ENCODE measurements at regions not wholly inside any gene's neighbourhood (a gene's known extent, or its start where the extent isn't known, plus 50 kb on each side); places are given as distances from the start of the nearest gene placed in this dataset.

DNA sequence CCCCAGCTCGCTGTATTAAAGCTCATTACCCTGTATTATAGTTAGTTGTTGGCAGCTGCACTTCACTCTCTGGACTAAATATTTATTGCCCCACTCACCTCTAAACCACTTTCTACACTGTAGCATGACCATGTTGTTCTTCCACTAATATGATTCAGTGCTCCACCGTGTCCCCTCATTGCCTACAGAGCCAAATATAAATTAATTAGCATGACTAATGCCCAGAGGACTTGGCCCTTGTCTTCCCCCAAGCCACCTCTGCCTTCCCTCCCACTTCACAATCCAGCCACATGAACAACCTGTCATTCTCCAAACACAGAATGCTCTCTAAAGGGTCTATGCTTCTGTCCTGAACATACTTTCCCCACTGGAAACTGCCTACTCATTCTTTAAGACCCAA lies 276.5 kb downstream of the PLPP3 start:
- H3K4me3 Mint-ChIP-seq: no peak overlapping the region
- TF ChIP-seq, protein P1, sequence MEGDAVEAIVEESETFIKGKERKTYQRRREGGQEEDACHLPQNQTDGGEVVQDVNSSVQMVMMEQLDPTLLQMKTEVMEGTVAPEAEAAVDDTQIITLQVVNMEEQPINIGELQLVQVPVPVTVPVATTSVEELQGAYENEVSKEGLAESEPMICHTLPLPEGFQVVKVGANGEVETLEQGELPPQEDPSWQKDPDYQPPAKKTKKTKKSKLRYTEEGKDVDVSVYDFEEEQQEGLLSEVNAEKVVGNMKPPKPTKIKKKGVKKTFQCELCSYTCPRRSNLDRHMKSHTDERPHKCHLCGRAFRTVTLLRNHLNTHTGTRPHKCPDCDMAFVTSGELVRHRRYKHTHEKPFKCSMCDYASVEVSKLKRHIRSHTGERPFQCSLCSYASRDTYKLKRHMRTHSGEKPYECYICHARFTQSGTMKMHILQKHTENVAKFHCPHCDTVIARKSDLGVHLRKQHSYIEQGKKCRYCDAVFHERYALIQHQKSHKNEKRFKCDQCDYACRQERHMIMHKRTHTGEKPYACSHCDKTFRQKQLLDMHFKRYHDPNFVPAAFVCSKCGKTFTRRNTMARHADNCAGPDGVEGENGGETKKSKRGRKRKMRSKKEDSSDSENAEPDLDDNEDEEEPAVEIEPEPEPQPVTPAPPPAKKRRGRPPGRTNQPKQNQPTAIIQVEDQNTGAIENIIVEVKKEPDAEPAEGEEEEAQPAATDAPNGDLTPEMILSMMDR (conservative IDR thresholded peaks at IDR 0.05): no peak
- peaks cover 3% of the 10 kb centered on the region for H3K4me1 Mint-ChIP-seq (ENCODE audit: unreplicated experiment)
- no peaks in the 10 kb centered on the region for H3K27me3 Mint-ChIP-seq
- H3K9me3 Mint-ChIP-seq: peaks cover 5% of the 10 kb centered on the region
- no peak for DNase-seq (ENCODE audit: extremely low spot score, unreplicated experiment)
- peaks cover under 1% of the 10 kb centered on the region for H3K36me3 Mint-ChIP-seq
- no peak overlapping the region for H3K27ac Mint-ChIP-seq

DNA sequence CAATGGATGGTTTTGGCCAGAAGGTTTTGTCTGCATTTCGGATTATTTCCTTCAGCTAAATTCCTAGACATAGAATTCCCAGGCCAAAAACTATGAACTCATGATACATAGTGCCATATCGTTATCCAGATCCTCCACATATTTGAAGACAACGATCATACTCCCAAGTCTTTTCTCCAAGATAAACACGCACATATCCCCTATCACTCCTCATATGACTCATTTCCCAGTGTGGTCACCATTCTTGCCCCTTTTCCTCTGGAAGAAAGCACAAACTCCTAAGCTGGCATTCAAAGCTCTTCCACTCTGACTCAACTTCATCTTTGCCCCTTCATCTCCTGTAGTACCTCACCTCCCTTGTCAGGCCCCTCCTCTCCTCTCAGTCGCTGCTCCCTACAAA lies 277.6 kb downstream of the PLPP3 start:
- no peak overlapping the region for H3K4me3 Mint-ChIP-seq
- H3K27me3 Mint-ChIP-seq: no peaks in the 10 kb centered on the region
- peaks cover 13% of the 10 kb centered on the region for H3K4me1 Mint-ChIP-seq (ENCODE audit: unreplicated experiment)
- no peaks in the 10 kb centered on the region for H3K9me3 Mint-ChIP-seq
- no peak overlapping the region for H3K27ac Mint-ChIP-seq
- H3K36me3 Mint-ChIP-seq: peaks cover 3% of the 10 kb centered on the region
- TF ChIP-seq, protein P1 (conservative IDR thresholded peaks at IDR 0.05): no peak
- DNase-seq (ENCODE audit: extremely low spot score, unreplicated experiment): no peak

DNA sequence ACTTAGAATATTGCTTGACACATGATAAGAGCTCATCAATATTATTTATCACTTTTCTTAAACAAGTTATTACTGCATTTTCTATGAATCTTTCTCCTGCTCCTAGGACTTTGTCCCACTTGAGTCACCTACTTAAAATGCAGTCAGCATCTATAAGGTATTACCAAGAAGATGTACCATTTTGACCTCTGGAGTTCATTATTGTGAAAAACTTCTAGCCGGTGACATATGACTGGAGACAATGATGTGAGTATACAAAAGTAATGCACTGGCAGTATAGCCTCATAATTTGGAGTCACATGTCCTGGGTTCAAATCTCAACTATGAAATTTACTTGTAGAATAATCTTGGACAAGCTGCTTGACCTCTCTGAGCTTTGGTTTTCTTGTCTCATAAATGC lies 278.5 kb downstream of the PLPP3 start:
- Mint-ChIP-seq H3K4me3 (no peak overlapping the region), H3K27me3 (no peaks in the 10 kb centered on the region), H3K27ac (no peak overlapping the region), H3K4me1 (ENCODE audit: unreplicated experiment) (peaks cover 19% of the 10 kb centered on the region), H3K9me3 (no peaks in the 10 kb centered on the region), H3K36me3 (peaks cover 3% of the 10 kb centered on the region)
- DNase-seq (ENCODE audit: extremely low spot score, unreplicated experiment): no peak
- TF ChIP-seq, protein P1 (conservative IDR thresholded peaks at IDR 0.05): no peak

DNA sequence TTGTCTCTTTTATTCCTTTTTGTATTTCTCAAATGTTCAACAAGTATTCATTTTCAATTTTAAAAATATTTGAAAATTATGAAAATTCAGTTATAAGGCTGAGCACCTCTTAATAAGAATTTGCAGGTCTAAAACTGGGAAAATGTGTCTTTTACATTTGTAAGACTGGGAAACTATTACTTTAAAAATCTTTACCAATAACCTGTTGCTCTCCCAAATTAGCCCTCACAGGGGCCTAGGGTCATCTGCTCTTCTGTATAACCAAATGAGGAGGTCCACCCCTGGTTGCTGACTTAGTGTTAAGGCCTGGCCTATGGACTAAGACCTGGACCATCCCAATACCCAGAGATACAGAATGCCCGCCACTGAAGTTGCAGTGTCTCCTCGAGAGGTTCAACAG lies 280.5 kb downstream of the PLPP3 start:
- Mint-ChIP-seq H3K4me1 (ENCODE audit: unreplicated experiment) (peaks cover 28% of the 10 kb centered on the region), H3K9me3 (no peaks in the 10 kb centered on the region), H3K4me3 (no peak overlapping the region), H3K36me3 (peaks cover 3% of the 10 kb centered on the region), H3K27me3 (no peaks in the 10 kb centered on the region), H3K27ac (no peak overlapping the region)
- no peak for DNase-seq (ENCODE audit: extremely low spot score, unreplicated experiment)
- TF ChIP-seq, protein P1 (conservative IDR thresholded peaks at IDR 0.05): no peak

DNA sequence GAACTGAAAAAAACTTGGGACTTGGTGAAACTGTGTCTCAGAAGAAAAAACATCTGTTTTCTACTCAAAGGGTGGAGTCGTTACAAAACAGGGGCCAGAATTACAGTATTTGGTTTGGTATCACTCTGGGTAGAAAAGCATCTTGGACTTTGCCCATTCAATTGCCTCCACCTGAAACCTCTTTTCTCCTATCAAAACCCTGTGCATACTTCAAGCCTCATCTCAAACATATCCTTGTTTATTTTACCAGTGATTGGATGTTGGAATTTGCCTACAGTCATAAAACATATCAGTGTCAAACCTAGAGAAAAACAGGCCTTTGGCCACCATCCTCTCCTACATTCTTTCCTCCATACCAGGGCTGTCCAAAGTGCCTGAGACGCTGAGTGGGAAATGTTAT lies 281.5 kb downstream of the PLPP3 start:
- Mint-ChIP-seq H3K9me3 (no peaks in the 10 kb centered on the region), H3K4me3 (no peak overlapping the region), H3K27me3 (no peaks in the 10 kb centered on the region), H3K36me3 (peaks cover 3% of the 10 kb centered on the region), H3K27ac (peak overlapping the region; percentile 24), H3K4me1 (ENCODE audit: unreplicated experiment) (peaks cover 28% of the 10 kb centered on the region)
- TF ChIP-seq, protein P1 (conservative IDR thresholded peaks at IDR 0.05): no peak
- no peak for DNase-seq (ENCODE audit: extremely low spot score, unreplicated experiment)

DNA sequence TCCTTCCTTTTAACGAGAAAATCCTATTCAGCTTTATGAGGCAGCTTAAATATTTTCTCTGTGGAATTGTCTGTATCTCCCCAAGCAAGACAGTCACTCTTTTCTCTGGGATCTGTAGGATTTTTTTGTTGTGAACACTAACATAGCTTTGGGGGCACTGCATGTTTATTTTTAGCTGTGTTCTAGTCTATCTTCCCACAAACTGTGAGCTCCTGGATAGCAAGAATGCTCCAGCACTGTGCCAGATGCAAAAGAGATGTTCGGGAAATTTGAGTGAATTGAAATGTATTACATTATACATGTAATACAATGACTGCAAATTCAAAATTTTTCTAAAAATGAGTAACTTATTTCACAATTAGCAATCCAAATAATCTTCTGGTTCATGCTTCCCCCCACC lies 282.2 kb downstream of the PLPP3 start:
- no peaks in the 10 kb centered on the region for H3K9me3 Mint-ChIP-seq
- TF ChIP-seq, protein P1 (conservative IDR thresholded peaks at IDR 0.05): no peak
- H3K27me3 Mint-ChIP-seq: no peaks in the 10 kb centered on the region
- H3K27ac Mint-ChIP-seq: peak overlapping the region; percentile 24
- no peak overlapping the region for H3K4me3 Mint-ChIP-seq
- peaks cover 3% of the 10 kb centered on the region for H3K36me3 Mint-ChIP-seq
- DNase-seq (ENCODE audit: extremely low spot score, unreplicated experiment): no peak
- peaks cover 28% of the 10 kb centered on the region for H3K4me1 Mint-ChIP-seq (ENCODE audit: unreplicated experiment)
